ENCODE measurements at regions not wholly inside any gene's neighbourhood (a gene's known extent, or its start where the extent isn't known, plus 50 kb on each side); places are given as distances from the start of the nearest gene placed in this dataset.

DNA sequence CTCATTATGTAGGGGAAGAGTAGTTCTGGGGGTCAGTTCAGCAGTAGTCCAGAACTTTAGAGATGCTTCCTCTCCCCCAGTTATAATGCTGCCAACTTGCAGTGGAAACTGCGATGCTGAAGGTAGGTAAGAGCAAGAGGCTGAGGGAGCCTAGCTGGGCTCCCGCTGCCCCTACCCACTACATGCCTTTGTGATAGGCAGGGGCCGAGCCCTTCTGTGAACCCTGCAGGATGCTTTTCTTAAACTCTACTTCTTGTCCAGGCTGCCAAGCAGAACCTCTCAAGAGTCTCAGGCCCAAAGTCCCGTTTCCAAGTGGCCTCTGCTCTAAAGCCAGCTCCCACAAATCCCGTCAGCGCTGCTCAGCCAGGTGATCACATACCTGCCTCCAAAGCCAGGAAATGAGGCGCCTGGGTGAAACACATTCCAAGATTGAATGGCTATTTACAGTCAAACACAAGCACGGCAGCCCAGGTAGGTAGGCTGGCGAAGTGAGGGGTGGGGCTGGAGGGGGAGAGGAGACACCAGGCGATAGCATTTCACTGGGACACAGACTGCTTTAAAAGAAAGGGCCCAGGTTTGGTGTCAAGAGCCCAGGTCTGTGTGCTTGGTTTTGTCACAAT is 150.7 kb downstream of the CD24 start:
- no peaks in the 10 kb centered on the region for H4K20me1 ChIP-seq (ENCODE audit: insufficient read depth, poor library complexity, severe bottlenecking)
- WGBS (ENCODE audit: low lambda C conversion rate, missing lambda C conversion rate) = 50% methylated on average over 10 of the region's 10 CpGs
- H3K9me3 ChIP-seq (ENCODE audit: low read depth) = no peaks in the 10 kb centered on the region
- H3K9me2 ChIP-seq (replicated peaks; ENCODE audit: insufficient read depth) = no peaks in the 10 kb centered on the region
- no peaks in the 10 kb centered on the region for H3K36me3 ChIP-seq (replicated peaks; ENCODE audit: insufficient read depth, low read depth)
- no peaks in the 10 kb centered on the region for H3K79me2 ChIP-seq
- no peaks in the 10 kb centered on the region for H3K27me3 ChIP-seq
- TF ChIP-seq EZH2phosphoT487 (IDR thresholded peaks at IDR 0.05; ENCODE audit: low read depth, severe bottlenecking, unreplicated experiment) = no peak
- TF ChIP-seq EZH2 (IDR thresholded peaks at IDR 0.05; ENCODE audit: borderline replicate concordance) = no peak
- TF ChIP-seq, protein P1, sequence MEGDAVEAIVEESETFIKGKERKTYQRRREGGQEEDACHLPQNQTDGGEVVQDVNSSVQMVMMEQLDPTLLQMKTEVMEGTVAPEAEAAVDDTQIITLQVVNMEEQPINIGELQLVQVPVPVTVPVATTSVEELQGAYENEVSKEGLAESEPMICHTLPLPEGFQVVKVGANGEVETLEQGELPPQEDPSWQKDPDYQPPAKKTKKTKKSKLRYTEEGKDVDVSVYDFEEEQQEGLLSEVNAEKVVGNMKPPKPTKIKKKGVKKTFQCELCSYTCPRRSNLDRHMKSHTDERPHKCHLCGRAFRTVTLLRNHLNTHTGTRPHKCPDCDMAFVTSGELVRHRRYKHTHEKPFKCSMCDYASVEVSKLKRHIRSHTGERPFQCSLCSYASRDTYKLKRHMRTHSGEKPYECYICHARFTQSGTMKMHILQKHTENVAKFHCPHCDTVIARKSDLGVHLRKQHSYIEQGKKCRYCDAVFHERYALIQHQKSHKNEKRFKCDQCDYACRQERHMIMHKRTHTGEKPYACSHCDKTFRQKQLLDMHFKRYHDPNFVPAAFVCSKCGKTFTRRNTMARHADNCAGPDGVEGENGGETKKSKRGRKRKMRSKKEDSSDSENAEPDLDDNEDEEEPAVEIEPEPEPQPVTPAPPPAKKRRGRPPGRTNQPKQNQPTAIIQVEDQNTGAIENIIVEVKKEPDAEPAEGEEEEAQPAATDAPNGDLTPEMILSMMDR (IDR thresholded peaks at IDR 0.05; ENCODE audit: poor library complexity) = no peak
- peak overlapping the region; percentile 67 for H3K27ac ChIP-seq
- H3K4me3 ChIP-seq = no peak overlapping the region
- peak overlapping the region; percentile 1 for H2AFZ ChIP-seq
- DNase-seq (ENCODE audit: low spot score) = peak; percentile 73
- peaks cover 14% of the 10 kb centered on the region for H3K4me1 ChIP-seq (ENCODE audit: insufficient read depth)
- peak overlapping the region; percentile 4 for H3K4me2 ChIP-seq

DNA sequence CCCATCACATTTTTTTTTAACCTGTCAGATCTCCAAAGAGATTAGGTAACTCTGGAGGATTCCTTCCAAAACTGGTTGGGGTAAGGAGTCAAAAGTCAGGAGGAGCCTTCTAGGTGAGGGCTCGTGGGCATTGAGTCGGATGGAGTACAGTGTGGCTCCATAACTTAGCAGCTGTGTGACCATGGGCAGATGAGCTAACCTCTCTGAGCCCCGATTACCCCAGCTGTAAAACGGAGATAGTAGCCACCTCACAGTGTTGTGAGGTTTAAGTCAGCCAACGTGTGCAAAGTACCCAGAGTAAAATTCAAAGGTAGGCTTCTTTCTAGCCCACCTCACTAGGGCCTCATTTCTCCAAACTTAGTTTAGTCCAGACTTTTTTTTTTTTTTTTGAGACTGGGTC is 151.5 kb downstream of the CD24 start:
- peaks cover 14% of the 10 kb centered on the region for H3K4me1 ChIP-seq (ENCODE audit: insufficient read depth)
- whole genome bisulfite sequencing (ENCODE audit: low lambda C conversion rate, missing lambda C conversion rate) = 93% methylated on average over 5 of the region's 5 CpGs

DNA sequence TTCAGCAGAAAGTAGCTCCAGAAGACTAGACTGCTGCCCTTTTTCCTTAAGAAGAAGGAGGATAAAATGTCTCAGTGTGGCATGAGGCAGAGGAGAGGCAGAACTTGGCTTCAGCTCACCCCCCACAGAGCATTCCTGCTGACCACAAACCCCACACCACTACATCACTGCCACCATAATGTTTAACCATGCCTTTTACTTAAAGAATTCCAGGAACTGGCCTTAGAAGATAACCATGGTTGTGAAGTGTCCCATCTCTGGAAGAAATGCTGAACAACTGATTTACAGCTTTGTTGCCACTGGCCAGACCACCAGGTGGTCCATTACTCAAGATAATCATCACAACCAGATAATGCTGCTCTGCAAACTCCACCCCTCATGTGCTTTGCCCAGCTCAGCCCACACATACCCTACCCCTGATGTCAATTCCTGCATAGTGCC is 154.1 kb downstream of the CD24 start:
- peak overlapping the region; percentile 1 for H3K27ac ChIP-seq
- no peak overlapping the region for H2AFZ ChIP-seq
- no peak overlapping the region for H3K4me2 ChIP-seq
- H3K9me3 ChIP-seq (ENCODE audit: low read depth) = no peaks in the 10 kb centered on the region
- TF ChIP-seq, protein P1 (IDR thresholded peaks at IDR 0.05; ENCODE audit: poor library complexity) = no peak
- TF ChIP-seq EZH2 (IDR thresholded peaks at IDR 0.05; ENCODE audit: borderline replicate concordance) (no peak), EZH2phosphoT487 (IDR thresholded peaks at IDR 0.05; ENCODE audit: low read depth, severe bottlenecking, unreplicated experiment) (no peak)
- no peaks in the 10 kb centered on the region for H3K9me2 ChIP-seq (replicated peaks; ENCODE audit: insufficient read depth)
- H3K4me3 ChIP-seq = no peak overlapping the region
- H3K4me1 ChIP-seq (ENCODE audit: insufficient read depth) = peaks cover 14% of the 10 kb centered on the region
- DNase-seq (ENCODE audit: low spot score) = no peak
- H4K20me1 ChIP-seq (ENCODE audit: insufficient read depth, poor library complexity, severe bottlenecking) = no peaks in the 10 kb centered on the region
- no peaks in the 10 kb centered on the region for H3K79me2 ChIP-seq
- no peaks in the 10 kb centered on the region for H3K36me3 ChIP-seq (replicated peaks; ENCODE audit: insufficient read depth, low read depth)
- no peaks in the 10 kb centered on the region for H3K27me3 ChIP-seq

More for the DNA sequence above, 151.5 kb downstream of the CD24 start:
- H4K20me1 ChIP-seq (ENCODE audit: insufficient read depth, poor library complexity, severe bottlenecking) = no peaks in the 10 kb centered on the region
- no peak overlapping the region for H3K4me3 ChIP-seq
- H3K4me2 ChIP-seq = no peak overlapping the region
- H3K9me3 ChIP-seq (ENCODE audit: low read depth) = no peaks in the 10 kb centered on the region
- H3K36me3 ChIP-seq (replicated peaks; ENCODE audit: insufficient read depth, low read depth) = no peaks in the 10 kb centered on the region
- DNase-seq (ENCODE audit: low spot score) = no peak
- no peak overlapping the region for H2AFZ ChIP-seq
- H3K27ac ChIP-seq = no peak overlapping the region
- TF ChIP-seq EZH2 (IDR thresholded peaks at IDR 0.05; ENCODE audit: borderline replicate concordance) = no peak
- TF ChIP-seq EZH2phosphoT487 (IDR thresholded peaks at IDR 0.05; ENCODE audit: low read depth, severe bottlenecking, unreplicated experiment) = no peak
- TF ChIP-seq, protein P1 (IDR thresholded peaks at IDR 0.05; ENCODE audit: poor library complexity) = no peak
- no peaks in the 10 kb centered on the region for H3K27me3 ChIP-seq
- H3K79me2 ChIP-seq = no peaks in the 10 kb centered on the region
- no peaks in the 10 kb centered on the region for H3K9me2 ChIP-seq (replicated peaks; ENCODE audit: insufficient read depth)
